Erythroblast (primary cell): ENCODE measurements at regions not wholly inside any gene's neighbourhood (a gene's known extent, or its start where the extent isn't known, plus 50 kb on each side); places are given as distances from the start of the nearest gene placed in this dataset.

Experiments
- GATA1 ChIP-seq: IDR thresholded peaks from 2 replicates; pipeline ENCODE4 v1.6.1; 2011; ENCODE audit warnings: low read depth, mild to moderate bottlenecking, control low read depth, low read length, moderate library complexity
- POLR2A ChIP-seq: IDR thresholded peaks from 2 replicates; pipeline ENCODE4 v1.6.1; 2011; ENCODE audit warnings: mild to moderate bottlenecking, low read length

GRCh38 chr4:4762300-4762699 is 97.2 kb upstream of the MSX1 start:
- TF ChIP-seq POLR2A: no peak
- no peak for TF ChIP-seq GATA1
